ENCODE measurements at regions not wholly inside any gene's neighbourhood (a gene's known extent, or its start where the extent isn't known, plus 50 kb on each side); places are given as distances from the start of the nearest gene placed in this dataset.

GRCh38 chr3:193827871-193828270, 234.9 kb downstream of the OPA1 start:
- peaks cover 25 to 34% of the 10 kb centered on the region in 2 experiments for H3K4me1 Mint-ChIP-seq
- Histone ChIP-seq H3T11ph (ENCODE audit: low read length) (no peak overlapping the region), H3K4ac (ENCODE audit: low read depth, low read length) (no peak overlapping the region), H2AFZ (ENCODE audit: low read length) (no peak overlapping the region), H2BK120ac (ENCODE audit: low read depth, low read length, poor library complexity, severe bottlenecking) (no peak overlapping the region), H3K56ac (ENCODE audit: insufficient read length, low read depth, low read length) (no peak overlapping the region), H3K9ac (ENCODE audit: extremely low read depth, insufficient read length, low read length) (no peak overlapping the region), H3K79me2 (ENCODE audit: insufficient read depth, low read length) (no peaks in the 10 kb centered on the region), H3K23me2 (ENCODE audit: insufficient read length, low read depth, low read length, poor library complexity, severe bottlenecking) (peaks cover 3% of the 10 kb centered on the region), H3K27ac (ENCODE audit: insufficient read length, low read depth, low read length) (no peak overlapping the region), H4K91ac (ENCODE audit: insufficient read length, low read depth, low read length) (no peak overlapping the region), H3K4me2 (ENCODE audit: insufficient read depth, insufficient read length, low read length) (no peak overlapping the region), H3K79me1 (ENCODE audit: insufficient read depth, low read depth, low read length, poor library complexity, severe bottlenecking) (no peaks in the 10 kb centered on the region), H3K9me3 (ENCODE audit: control insufficient read depth, low read depth, low read length) (no peaks in the 10 kb centered on the region), H3K27me3 (ENCODE audit: insufficient read depth, low read length) (no peaks in the 10 kb centered on the region), H2BK12ac (ENCODE audit: insufficient read length, low read depth, low read length) (no peak overlapping the region), H4K8ac (replicated peaks; ENCODE audit: insufficient read length, low read depth, low read length) (no peak overlapping the region), H2BK15ac (ENCODE audit: low read depth, low read length) (no peak overlapping the region), H2BK20ac (ENCODE audit: low read depth, low read length, poor library complexity, severe bottlenecking) (no peak overlapping the region), H4K20me1 (ENCODE audit: control insufficient read depth, insufficient read depth, insufficient read length) (no peaks in the 10 kb centered on the region), H3K18ac (ENCODE audit: insufficient read length, low read depth, low read length) (no peak overlapping the region), H3K4me1 (ENCODE audit: insufficient read depth, low read length) (peaks cover 5% of the 10 kb centered on the region; the same call in 1 of the 2 replicates), H2AK5ac (ENCODE audit: insufficient read length, low read length) (no peak overlapping the region), H3K14ac (ENCODE audit: insufficient read depth, low read length) (no peak overlapping the region), H4K5ac (ENCODE audit: insufficient read length, low read depth, low read length) (no peak overlapping the region), H3K23ac (ENCODE audit: insufficient read length, low read depth, low read length) (no peak overlapping the region), H2BK5ac (ENCODE audit: insufficient read length, low read length) (no peak overlapping the region)
- no peak overlapping the region for H3K4me3 Mint-ChIP-seq
- no peak for TF ChIP-seq CTCF (conservative IDR thresholded peaks at IDR 0.05)
- WGBS (ENCODE audit: extremely low coverage, insufficient read length, low lambda C conversion rate): no CpG with 5 or more reads among the region's 2 CpGs
- H3K36me3 Mint-ChIP-seq (ENCODE audit: insufficient read depth in 1 of 3, low read depth in 3 of 3): peaks cover 0 to 5% (median 0%) of the 10 kb centered on the region in 3 experiments; a peak in 1 of 7 replicates
- H3K9me3 Mint-ChIP-seq: no peaks in the 10 kb centered on the region
- H3K27me3 Mint-ChIP-seq (ENCODE audit: low read depth): peaks cover 17% of the 10 kb centered on the region
- no peak overlapping the region for H3K27ac Mint-ChIP-seq
- no peak for DNase-seq

Data from H9 (cell line).